ENCODE measurements at regions not wholly inside any gene's neighbourhood (a gene's known extent, or its start where the extent isn't known, plus 50 kb on each side); places are given as distances from the start of the nearest gene placed in this dataset.
A peak's percentile ranks its signal among the peaks of the same experiment; 100 is the strongest.

GRCh38 chr2:144712550-144712940 is 192.6 kb upstream of the ZEB2 start:
- peak; percentile 57 for DNase-seq (ENCODE audit: low read depth)
- no peak for TF ChIP-seq CTCF (conservative IDR thresholded peaks at IDR 0.05; ENCODE audit: low read depth, low read length)
- no peak overlapping the region for H3K4me3 ChIP-seq (ENCODE audit: low read length)

DNA sequence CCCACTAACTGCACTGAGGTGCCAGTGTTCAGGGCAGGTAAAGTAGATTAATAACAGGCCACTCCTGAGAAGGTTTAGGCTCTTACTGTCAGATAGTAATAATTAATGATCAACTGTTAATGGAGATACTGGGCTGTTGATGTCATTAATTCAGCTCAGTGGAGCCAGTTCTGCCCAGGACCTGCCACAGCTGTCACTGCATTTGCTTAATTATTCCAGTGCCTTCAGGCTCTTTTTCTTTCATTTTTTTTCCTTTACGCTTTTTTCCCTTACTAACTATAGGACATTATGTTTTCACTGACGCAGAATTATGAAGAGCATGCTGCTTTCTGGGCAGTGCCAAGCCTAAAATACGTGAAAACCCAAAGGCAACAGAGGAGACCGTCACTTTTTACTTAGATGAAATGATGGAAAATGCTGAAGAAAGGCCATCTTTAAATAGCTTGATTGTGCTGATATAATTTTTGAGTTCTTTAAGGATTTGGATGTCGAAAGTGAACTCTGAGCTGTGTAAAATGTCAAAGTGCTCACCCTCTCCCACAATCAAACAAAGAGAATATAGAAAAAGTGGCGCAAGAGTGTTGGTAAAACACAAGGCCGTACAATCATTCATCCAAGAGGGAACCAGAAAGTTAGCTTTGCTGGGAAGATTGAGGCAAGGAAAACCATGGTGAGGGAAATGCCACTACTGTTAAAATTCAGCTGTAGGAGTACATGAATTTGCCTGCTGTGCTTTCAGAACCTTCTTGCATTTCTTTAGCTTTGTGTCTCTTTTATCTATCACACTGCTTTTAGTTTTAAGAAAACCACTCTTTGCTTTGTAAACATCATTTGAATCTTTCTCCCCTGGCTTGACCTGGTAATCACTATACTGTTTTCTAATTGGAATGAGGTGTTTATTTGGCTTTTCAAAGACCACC is 192.0 kb upstream of the ZEB2 start:
- DNase-seq (ENCODE audit: low read depth), result no peak
- no peak overlapping the region for H3K4me3 ChIP-seq (ENCODE audit: low read length)
- TF ChIP-seq CTCF (conservative IDR thresholded peaks at IDR 0.05; ENCODE audit: low read depth, low read length), result no peak

DNA sequence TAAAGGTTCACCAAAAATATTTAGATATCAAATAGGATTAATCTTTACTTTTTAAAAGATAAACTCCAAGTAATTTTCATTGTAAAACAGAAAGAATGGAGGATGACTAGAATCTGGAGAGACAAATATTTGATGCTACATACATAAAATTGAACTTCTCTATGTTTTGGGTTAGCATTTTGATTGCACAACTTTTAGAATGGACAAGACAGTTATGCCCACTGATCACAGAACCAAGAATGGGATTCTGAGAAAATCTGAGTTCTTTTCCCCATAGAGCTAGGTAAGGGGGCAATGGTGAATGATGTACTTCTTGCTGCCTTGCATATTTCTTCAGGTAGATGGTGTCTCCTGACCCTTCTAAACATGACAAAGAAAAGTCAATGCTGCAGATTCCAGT is 191.2 kb upstream of the ZEB2 start:
- no peak for DNase-seq (ENCODE audit: low read depth)
- no peak overlapping the region for H3K4me3 ChIP-seq (ENCODE audit: low read length)
- TF ChIP-seq CTCF (conservative IDR thresholded peaks at IDR 0.05; ENCODE audit: low read depth, low read length), result no peak

DNA sequence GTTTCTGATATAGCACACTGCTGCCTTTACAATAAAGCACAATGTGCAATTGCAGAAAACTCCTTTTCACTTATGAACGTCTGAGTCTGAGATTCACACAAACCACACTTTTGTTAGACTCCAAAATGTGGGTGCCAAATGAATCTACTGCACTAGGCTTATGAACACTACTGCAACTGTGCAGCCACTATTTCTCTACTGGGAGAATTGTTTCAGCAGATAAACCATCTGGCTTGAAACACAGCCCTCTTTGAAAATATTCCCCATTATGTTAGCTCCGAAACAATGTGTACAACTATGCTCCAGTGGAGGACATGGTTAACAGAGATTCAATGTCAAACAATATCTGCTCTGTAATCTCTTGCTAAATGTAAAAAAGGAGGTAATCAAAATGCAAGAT is 188.7 kb upstream of the ZEB2 start:
- TF ChIP-seq CTCF (conservative IDR thresholded peaks at IDR 0.05; ENCODE audit: low read depth, low read length), result no peak
- no peak for DNase-seq (ENCODE audit: low read depth)
- H3K4me3 ChIP-seq (ENCODE audit: low read length), result no peak overlapping the region

- no peak for DNase-seq (ENCODE audit: low read depth)
- no peak for TF ChIP-seq CTCF (conservative IDR thresholded peaks at IDR 0.05; ENCODE audit: low read depth, low read length)
- H3K4me3 ChIP-seq (ENCODE audit: low read length), result no peak overlapping the region
Observed at GRCh38 chr2:144707736-144708326, 187.9 kb upstream of the ZEB2 start.

DNA sequence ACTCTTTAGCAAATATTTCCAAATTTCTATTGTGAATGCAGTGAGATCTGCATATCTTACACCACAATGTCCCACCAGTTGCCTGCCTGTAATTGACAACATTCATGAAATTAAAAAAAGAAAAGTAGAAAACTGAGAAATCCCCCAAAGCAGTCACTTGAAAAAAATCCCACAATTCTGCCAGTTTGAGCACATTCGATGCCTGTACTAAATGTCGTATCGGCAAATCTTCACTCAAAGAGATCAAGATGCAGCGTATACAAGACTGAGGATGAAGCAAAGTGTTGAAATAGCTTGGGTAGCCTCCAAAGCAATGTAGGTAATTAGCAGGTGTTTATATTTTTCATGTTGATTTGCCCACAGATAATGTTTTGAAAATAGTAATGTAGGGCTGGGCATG is 186.7 kb upstream of the ZEB2 start:
- no peak overlapping the region for H3K4me3 ChIP-seq (ENCODE audit: low read length)
- no peak for TF ChIP-seq CTCF (conservative IDR thresholded peaks at IDR 0.05; ENCODE audit: low read depth, low read length)
- no peak for DNase-seq (ENCODE audit: low read depth)
